Parathyroid adenoma (tissue), 2 donors: ENCODE measurements at regions not wholly inside any gene's neighbourhood (a gene's known extent, or its start where the extent isn't known, plus 50 kb on each side); places are given as distances from the start of the nearest gene placed in this dataset.

ENCODE experiments used
- H2AFZ ChIP-seq: fragments of 300-600 bp; sonication (generic); one replicate; pipeline ENCODE4 v1.7.0; 2017; ENCODE audit warnings: antibody characterized with exemption, mild to moderate bottlenecking
- H3K27ac ChIP-seq: fragments of 300-600 bp; sonication (generic); one replicate; pipeline ENCODE4 v1.7.0; 2017
- H3K27me3 ChIP-seq: fragments of 300-600 bp; sonication (generic); one replicate; pipeline ENCODE4 v1.7.0; 2017; ENCODE audit warnings: low read length; ENCODE audit not compliant: control insufficient read depth, insufficient read depth
- H3K36me3 ChIP-seq: fragments of 300-600 bp; sonication (generic); one replicate; pipeline ENCODE4 v1.7.0; 2017; ENCODE audit warnings: low read length; ENCODE audit not compliant: control insufficient read depth, insufficient read depth
- H3K4me1 ChIP-seq: fragments of 300-600 bp; sonication (generic); one replicate; pipeline ENCODE4 v1.7.0; 2017; ENCODE audit warnings: control low read depth
- H3K4me2 ChIP-seq: fragments of 300-600 bp; sonication (generic); one replicate; pipeline ENCODE4 v1.7.0; 2017; ENCODE audit warnings: low read length
- H3K4me3 ChIP-seq: fragments of 300-600 bp; sonication (generic); one replicate; pipeline ENCODE4 v1.7.0; 2017; ENCODE audit warnings: low read depth, low read length
- H3K79me2 ChIP-seq: fragments of 300-600 bp; sonication (generic); one replicate; pipeline ENCODE4 v1.7.0; 2017; ENCODE audit warnings: control low read depth
- H3K9ac ChIP-seq: fragments of 300-600 bp; sonication (generic); one replicate; pipeline ENCODE4 v1.7.0; 2017; ENCODE audit warnings: mild to moderate bottlenecking
- H3K9me3 ChIP-seq: fragments of 300-600 bp; sonication (generic); one replicate; pipeline ENCODE4 v1.7.0; 2017; ENCODE audit warnings: low read length; ENCODE audit not compliant: control insufficient read depth
- TF ChIP-seq, protein P1 (sequence below): fragments of 300-600 bp; sonication (generic); IDR thresholded peaks from one replicate; pipeline ENCODE4 v1.7.0; 2017; ENCODE audit warnings: antibody characterized with exemption, mild to moderate bottlenecking
- donor health status: primary hyperparathyroidism.

- Histone ChIP-seq H3K4me3 (no peak overlapping the region), H3K79me2 (no peaks in the 10 kb centered on the region), H3K36me3 (no peaks in the 10 kb centered on the region), H3K9me3 (no peaks in the 10 kb centered on the region), H3K27me3 (no peaks in the 10 kb centered on the region), H2AFZ (no peak overlapping the region), H3K4me2 (no peak overlapping the region), H3K4me1 (peaks cover 8% of the 10 kb centered on the region), H3K9ac (no peak overlapping the region), H3K27ac (no peak overlapping the region)
- TF ChIP-seq, protein P1, sequence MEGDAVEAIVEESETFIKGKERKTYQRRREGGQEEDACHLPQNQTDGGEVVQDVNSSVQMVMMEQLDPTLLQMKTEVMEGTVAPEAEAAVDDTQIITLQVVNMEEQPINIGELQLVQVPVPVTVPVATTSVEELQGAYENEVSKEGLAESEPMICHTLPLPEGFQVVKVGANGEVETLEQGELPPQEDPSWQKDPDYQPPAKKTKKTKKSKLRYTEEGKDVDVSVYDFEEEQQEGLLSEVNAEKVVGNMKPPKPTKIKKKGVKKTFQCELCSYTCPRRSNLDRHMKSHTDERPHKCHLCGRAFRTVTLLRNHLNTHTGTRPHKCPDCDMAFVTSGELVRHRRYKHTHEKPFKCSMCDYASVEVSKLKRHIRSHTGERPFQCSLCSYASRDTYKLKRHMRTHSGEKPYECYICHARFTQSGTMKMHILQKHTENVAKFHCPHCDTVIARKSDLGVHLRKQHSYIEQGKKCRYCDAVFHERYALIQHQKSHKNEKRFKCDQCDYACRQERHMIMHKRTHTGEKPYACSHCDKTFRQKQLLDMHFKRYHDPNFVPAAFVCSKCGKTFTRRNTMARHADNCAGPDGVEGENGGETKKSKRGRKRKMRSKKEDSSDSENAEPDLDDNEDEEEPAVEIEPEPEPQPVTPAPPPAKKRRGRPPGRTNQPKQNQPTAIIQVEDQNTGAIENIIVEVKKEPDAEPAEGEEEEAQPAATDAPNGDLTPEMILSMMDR: no peak
These were observed 267.4 kb downstream of the CYP26B1 start for GRCh38 chr2:71880287-71880686.

GRCh38 chr2:71879509-71880184 lies 268.0 kb downstream of the CYP26B1 start:
- no peaks in the 10 kb centered on the region for H3K79me2 ChIP-seq
- no peaks in the 10 kb centered on the region for H3K27me3 ChIP-seq
- H3K4me2 ChIP-seq: no peak overlapping the region
- H3K27ac ChIP-seq: no peak overlapping the region
- H3K36me3 ChIP-seq: no peaks in the 10 kb centered on the region
- TF ChIP-seq, protein P1: no peak
- H3K4me1 ChIP-seq: peaks cover 8% of the 10 kb centered on the region
- H3K4me3 ChIP-seq: no peak overlapping the region
- no peaks in the 10 kb centered on the region for H3K9me3 ChIP-seq
- H3K9ac ChIP-seq: no peak overlapping the region
- no peak overlapping the region for H2AFZ ChIP-seq

DNA sequence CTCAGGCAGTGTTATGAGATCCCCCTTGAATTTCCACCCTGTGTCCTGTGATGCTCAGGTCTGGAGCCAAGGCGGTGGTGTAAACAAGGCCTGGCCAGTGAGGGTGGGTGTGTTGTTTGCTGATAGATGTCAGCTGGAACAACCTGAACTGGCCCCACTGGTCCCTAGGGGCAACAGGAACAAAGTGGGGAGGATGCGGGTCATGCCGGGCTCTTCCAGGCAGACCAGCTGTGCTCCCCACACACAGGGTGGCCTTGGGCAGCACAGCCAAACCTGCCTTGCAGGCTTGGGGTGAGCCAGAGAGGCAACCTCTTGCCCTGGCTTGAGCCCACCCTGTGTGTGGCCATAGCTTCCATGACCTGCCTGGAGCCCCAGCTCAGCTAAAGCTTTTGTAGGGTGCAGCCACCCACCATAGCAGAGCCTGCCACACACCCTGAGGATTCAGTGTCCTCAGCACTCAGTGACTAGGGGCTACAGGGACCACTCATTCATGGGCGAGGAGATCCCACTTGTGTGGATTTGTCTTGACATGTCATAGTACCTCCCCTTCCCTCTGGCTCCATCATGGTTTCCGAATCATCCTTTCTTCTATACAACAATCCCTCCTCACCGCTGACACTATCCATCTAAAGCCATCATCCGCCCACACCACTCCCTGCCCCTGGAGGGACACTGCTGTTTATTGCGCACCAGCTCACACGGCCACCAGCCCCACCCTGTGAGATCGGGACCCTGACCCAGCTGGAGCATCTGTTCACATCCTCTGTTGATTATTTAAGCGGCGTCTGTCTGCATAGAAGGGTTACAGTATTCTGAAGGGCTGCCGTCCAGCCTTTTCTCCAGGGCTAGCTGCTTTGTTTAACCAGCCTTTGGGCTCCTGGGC lies 268.8 kb downstream of the CYP26B1 start:
- Histone ChIP-seq H3K9ac (no peak overlapping the region), H3K9me3 (no peaks in the 10 kb centered on the region), H3K79me2 (no peaks in the 10 kb centered on the region), H3K4me1 (peaks cover 15% of the 10 kb centered on the region), H3K36me3 (no peaks in the 10 kb centered on the region), H2AFZ (no peak overlapping the region), H3K4me3 (no peak overlapping the region), H3K4me2 (no peak overlapping the region), H3K27me3 (no peaks in the 10 kb centered on the region), H3K27ac (no peak overlapping the region)
- TF ChIP-seq, protein P1: no peak

- Histone ChIP-seq H3K4me2 (no peak overlapping the region), H3K9ac (no peak overlapping the region), H3K9me3 (no peaks in the 10 kb centered on the region), H3K36me3 (no peaks in the 10 kb centered on the region), H3K4me3 (no peak overlapping the region), H3K4me1 (peaks cover 9% of the 10 kb centered on the region), H3K79me2 (no peaks in the 10 kb centered on the region), H3K27ac (no peak overlapping the region), H3K27me3 (no peaks in the 10 kb centered on the region), H2AFZ (no peak overlapping the region)
- TF ChIP-seq, protein P1: no peak
These were observed 270.0 kb downstream of the CYP26B1 start for GRCh38 chr2:71877636-71878035.
